Thoracic aorta (tissue), 2 donors: ENCODE measurements at regions not wholly inside any gene's neighbourhood (a gene's known extent, or its start where the extent isn't known, plus 50 kb on each side); places are given as distances from the start of the nearest gene placed in this dataset.

Experiments used
- ATAC-seq: fragments of 150-250 bp; one replicate; pipeline ENCODE4 v1.8.0; 2017; ENCODE audit warnings: low read depth; ENCODE audit not compliant: insufficient number of reproducible peaks, low FRiP score
- DNase-seq: peaks from one replicate; pipeline ENCODE4 v3.0.0-alpha.2; 2020; ENCODE audit warnings: low spot score
- H3K27ac ChIP-seq, 2 donors: fragments of 200-600 bp; sonication (generic); 1 replicate in 1 of 2; 2 replicates in 1 of 2; pipeline ENCODE4 v1.5.1; 2016; ENCODE audit warnings: mild to moderate bottlenecking in 2 of 2, moderate library complexity in 2 of 2
- H3K27me3 ChIP-seq: fragments of 200-600 bp; sonication (generic); replicated peaks from 2 replicates; pipeline ENCODE4 v1.6.0; 2016; ENCODE audit warnings: mild to moderate bottlenecking; ENCODE audit not compliant: insufficient read depth
- H3K36me3 ChIP-seq: fragments of 200-600 bp; sonication (generic); one replicate; pipeline ENCODE4 v1.5.1; 2016
- H3K4me1 ChIP-seq, 2 donors: fragments of 200-600 bp; sonication (generic); 1 replicate in 1 of 2; 2 replicates in 1 of 2; pipeline versions ENCODE4 v1.5.1 to v1.6.0; 2016; ENCODE audit warnings: low read depth in 2 of 2, mild to moderate bottlenecking in 1 of 2; ENCODE audit not compliant: control insufficient read depth in 1 of 2
- H3K4me3 ChIP-seq: fragments of 200-600 bp; sonication (generic); 2 replicates; pipeline ENCODE4 v1.5.1; 2016; ENCODE audit warnings: mild to moderate bottlenecking
- H3K9me3 ChIP-seq: fragments of 200-600 bp; sonication (generic); 2 replicates; pipeline ENCODE4 v1.5.1; 2016
- CTCF ChIP-seq: fragments of 200-600 bp; sonication (generic); IDR thresholded peaks from one replicate; pipeline ENCODE4 v1.5.1; 2019; ENCODE audit warnings: antibody characterized with exemption

GRCh38 chr12:30384976-30385375 is 310.7 kb downstream of the IPO8 start:
- Histone ChIP-seq H3K4me1 (no peaks in the 10 kb centered on the region), H3K27ac (no peak overlapping the region), H3K9me3 (no peaks in the 10 kb centered on the region), H3K36me3 (no peaks in the 10 kb centered on the region), H3K4me3 (no peak overlapping the region), H3K27me3 (no peaks in the 10 kb centered on the region)
- no peak for ATAC-seq
- no peak for TF ChIP-seq CTCF
- no peak for DNase-seq

GRCh38 chr12:30378307-30378706 is 317.4 kb downstream of the IPO8 start:
- Histone ChIP-seq H3K9me3 (no peaks in the 10 kb centered on the region), H3K4me3 (no peak overlapping the region), H3K27ac (no peak overlapping the region), H3K27me3 (no peaks in the 10 kb centered on the region), H3K36me3 (no peaks in the 10 kb centered on the region), H3K4me1 (no peaks in the 10 kb centered on the region)
- DNase-seq (no peak), ATAC-seq (no peak)
- no peak for TF ChIP-seq CTCF

GRCh38 chr12:30364822-30365221 is 330.8 kb downstream of the IPO8 start:
- no peaks in the 10 kb centered on the region for H3K4me1 ChIP-seq
- DNase-seq: no peak
- H3K36me3 ChIP-seq: no peaks in the 10 kb centered on the region
- H3K27me3 ChIP-seq: no peaks in the 10 kb centered on the region
- H3K27ac ChIP-seq: no peak overlapping the region
- no peaks in the 10 kb centered on the region for H3K9me3 ChIP-seq
- H3K4me3 ChIP-seq: no peak overlapping the region
- no peak for TF ChIP-seq CTCF
- no peak for ATAC-seq

- DNase-seq (no peak), ATAC-seq (no peak)
- no peak overlapping the region for H3K27ac ChIP-seq
- H3K27me3 ChIP-seq: no peaks in the 10 kb centered on the region
- no peaks in the 10 kb centered on the region for H3K4me1 ChIP-seq
- no peak for TF ChIP-seq CTCF
- H3K4me3 ChIP-seq: no peak overlapping the region
- H3K9me3 ChIP-seq: no peaks in the 10 kb centered on the region
- no peaks in the 10 kb centered on the region for H3K36me3 ChIP-seq
Measured at GRCh38 chr12:30361145-30361544, 334.5 kb downstream of the IPO8 start.

GRCh38 chr12:30358671-30359070 is 337.0 kb downstream of the IPO8 start:
- Histone ChIP-seq H3K4me3 (no peak overlapping the region), H3K27ac (no peak overlapping the region), H3K27me3 (no peaks in the 10 kb centered on the region), H3K9me3 (no peaks in the 10 kb centered on the region), H3K4me1 (no peaks in the 10 kb centered on the region), H3K36me3 (no peaks in the 10 kb centered on the region)
- DNase-seq: no peak
- TF ChIP-seq CTCF: no peak
- no peak for ATAC-seq
